Stimulated activated CD4-positive, alpha-beta T cell treated with anti-CD3 and anti-CD28 coated beads, Interleukin-2, amount 100 ng/mL, for 4 hours (primary cell): ENCODE measurements at regions not wholly inside any gene's neighbourhood (a gene's known extent, or its start where the extent isn't known, plus 50 kb on each side); places are given as distances from the start of the nearest gene placed in this dataset.
A peak's percentile ranks its signal among the peaks of the same experiment; 100 is the strongest.

ENCODE experiments used
- DNase-seq: peaks from one replicate; pipeline ENCODE4 v3.0.0-alpha.2; 2020; ENCODE audit warnings: low read depth

DNA sequence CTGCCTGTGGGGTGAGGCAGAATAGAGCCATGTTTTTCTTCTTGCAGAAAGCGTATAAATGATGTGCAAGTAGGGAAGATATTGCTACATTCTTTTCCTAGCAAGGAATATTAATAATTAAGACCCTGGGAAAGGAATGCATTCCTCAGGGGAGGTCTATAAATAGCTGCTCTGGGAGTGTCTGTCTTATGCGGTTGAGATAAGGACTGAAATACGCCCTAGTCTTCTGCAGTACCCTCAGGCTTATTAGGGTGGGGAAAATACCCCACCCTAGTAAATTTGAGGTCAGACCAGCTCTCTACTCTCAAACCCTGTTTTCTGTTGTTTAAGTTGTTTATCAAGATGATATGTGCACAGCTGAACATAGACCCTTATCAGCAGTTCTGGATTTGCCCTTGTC, 155.9 kb upstream of the HMCN1 start:
- DNase-seq: no peak

DNA sequence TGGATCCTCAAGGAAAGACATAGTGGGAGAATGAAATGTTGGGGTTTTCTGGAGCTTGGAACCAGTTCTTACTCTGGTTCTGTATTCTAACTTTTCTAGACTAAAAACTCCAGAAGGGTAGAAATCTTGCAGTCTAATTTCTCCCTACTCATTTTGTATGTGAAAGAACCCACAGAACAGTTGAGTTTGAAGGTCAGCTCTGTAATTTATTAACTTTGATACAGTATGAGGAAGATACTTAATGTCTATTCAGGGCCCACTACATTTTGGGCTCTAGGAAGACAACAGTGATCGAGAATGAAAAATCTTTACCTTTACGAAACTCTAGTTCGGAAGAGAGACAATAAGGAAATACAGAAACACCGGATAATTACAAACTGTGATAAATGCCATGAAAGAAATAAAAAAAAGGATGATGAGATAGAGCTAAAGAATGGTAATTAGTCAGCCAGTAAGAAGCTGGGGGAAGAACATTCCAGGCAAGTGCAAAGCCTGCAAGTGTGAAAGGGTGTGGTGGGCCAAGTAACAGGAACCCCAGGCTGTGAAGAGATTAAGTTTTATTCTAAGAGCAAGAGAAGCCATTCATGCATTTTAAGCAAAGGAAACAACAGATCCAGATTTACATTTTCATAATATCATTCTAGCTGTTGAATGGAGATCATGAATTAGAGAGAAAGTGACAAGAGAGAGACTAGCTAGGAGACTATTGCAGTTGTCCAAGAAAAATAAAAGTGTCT, 159.9 kb upstream of the HMCN1 start:
- DNase-seq: no peak

DNA sequence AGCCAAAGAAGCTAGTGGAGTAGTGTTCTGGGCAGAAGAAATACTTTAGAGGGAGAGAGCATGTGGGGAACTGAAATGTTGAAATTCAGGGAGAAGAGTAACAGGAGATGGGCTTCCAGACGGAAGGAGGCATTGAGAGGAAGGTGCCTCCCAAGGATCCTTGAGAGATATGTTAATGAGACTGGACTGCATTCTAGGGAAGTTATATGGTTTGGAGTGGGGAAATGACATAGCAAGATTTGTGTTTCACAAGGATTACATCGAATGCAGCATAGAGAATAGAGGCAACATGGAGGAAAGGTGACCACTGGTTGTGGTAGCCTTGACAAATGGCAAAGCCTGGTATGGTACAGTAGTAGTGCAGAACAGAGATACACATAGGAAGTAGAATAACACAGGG, 160.5 kb upstream of the HMCN1 start:
- no peak for DNase-seq

DNA sequence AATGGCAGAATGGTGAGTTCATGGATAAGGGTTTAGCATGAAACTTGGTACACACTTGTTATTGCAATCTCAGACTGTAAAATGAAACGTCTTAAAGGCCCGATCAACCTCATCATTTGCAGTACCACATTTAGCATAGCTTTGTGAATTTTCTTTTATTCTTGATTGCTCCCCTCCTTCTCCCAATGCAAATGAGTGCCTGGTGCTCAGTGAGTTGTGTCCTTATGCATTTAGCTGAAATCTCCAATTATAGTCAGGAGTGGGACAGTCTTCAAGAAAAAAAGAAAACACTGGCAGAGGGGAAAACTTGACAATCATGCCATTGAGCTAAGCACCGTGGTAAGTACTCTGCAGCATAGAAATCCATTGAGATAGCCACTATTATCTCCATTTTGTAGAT, 161.0 kb upstream of the HMCN1 start:
- DNase-seq: no peak

DNA sequence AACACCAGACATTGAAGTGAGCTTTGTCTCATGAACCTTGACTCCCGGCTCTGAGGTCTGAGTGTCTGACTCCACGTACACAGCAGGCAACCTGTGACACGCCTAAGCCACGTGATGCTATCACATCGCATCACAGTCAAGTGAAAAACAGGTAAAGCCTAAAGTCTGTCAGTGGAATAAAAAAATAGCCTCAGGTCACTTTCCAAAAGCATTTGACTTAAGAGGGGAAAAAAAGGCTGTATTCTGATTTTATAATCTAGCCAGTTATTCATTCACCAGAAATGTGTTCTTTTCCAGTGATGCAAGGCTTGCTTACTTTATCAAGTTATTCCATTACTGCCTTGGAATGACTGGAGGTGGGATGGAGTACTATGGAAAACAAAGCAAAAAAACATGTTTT, 163.2 kb upstream of the HMCN1 start:
- no peak for DNase-seq

DNA sequence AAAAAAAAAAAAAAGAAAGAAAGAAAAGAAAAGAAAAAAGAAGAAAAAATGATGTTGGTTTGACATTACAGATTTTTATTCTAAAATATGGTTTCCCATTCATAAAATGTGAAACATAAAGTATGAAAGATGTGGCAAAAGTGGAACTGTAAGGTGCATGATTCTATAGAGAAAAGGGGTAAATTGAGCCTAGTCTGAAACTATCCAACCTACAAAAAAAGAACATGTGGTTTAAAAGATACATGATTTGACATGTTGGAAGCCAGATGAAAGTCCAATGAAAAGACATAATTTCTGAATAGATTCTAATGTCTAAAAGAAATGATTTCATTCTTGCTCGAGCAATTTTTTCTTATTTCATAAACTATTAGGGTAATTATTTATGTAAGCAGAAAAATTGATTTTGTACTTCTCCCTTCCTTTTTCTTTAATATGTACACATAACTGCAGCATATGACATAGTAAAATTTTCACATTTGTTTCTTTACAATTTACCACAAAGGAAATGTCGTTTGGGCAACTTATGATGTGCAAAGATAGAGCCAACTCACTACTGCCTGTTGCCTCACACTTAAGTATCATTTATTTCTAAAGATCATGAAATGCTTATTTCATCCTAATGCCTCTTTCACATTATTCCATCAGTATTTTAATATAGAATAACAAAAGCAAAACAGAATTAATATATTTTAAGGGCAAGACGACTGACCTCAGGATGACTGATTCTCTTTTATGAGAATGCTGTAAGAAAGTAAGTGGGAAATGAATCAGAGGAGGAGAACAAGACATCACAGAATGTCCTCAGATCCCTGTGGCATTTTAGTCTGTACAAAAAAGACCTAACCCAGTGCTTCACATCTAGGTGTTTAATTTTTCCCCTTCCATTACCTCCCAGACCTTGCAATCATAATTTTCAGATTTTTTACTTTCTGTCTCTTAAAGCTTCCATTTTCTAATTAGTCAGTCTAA, 165.8 kb upstream of the HMCN1 start:
- no peak for DNase-seq

DNA sequence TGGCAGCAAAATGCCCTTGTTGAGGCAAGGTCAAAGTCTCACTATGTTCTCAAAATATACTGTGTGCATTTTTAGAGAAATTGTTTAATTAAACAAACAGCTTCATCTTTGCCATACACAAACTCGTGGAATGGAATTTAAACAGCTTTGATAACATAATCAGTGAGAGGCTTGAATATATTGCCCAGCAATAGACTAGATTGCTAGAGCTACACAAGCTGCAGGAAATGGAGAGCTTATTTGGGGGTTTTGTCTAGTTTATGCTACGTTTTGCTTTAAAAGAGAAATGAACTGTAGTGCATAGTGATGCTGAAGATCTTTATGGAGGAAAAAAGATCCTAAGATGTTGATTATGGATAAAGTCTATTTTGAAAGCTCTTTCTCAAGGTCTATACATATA, 166.8 kb upstream of the HMCN1 start:
- DNase-seq: no peak

DNA sequence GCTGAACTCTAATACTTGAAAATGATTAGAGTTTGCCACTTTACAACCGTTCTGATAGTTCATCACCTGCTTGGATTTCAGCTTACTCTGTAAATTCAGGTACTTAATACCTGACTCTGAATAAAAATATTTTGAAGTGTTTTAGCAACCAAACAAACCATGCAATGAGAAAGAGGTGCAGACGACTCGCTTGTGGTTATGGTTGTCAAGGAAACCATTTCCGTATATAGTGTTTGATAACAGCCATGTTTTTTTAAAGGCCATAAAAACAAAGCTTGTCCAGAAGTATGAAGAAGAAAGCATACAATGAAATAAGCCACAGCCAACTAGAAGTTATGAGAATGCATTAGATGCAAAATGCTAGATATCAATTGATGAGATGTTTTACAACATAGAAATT, 167.2 kb upstream of the HMCN1 start:
- peak; percentile 22 for DNase-seq

DNA sequence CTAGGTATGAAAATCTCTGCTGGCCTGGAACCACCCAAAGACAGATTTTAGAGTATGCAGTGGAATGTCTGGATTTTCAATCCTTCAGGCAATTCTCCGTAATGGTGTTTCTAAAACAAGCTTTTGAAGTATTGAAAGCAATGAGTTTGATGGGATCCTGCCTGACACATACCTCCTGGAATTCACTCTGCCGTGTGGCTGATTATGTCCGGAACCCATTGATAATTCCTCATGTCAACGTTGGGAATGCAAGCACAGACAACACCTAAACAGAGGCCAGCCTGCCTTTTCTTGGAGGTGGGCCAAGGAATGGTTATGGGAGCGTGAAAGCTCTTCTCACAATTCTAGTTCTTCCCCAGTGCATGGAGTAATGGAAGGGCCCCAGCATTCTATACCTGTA, 168.9 kb upstream of the HMCN1 start:
- no peak for DNase-seq

DNA sequence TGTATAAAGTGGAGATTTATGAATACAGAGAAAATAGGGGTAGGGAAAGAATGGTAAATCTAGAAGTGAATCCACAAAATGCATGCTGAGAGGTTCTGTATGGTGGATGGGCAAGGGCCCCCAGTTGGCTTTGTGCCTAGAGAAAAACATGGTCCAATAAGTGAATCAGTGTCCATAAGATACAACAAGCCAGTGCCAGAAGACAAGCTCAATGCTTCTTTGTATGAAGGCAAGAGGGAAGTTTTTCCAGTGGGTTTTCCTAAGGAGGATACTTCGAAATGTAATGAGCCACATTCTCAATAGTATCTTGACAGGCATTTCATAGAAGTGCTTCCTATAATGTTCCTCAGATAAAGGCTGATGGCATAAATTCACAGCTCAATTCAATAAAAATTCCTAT, 169.4 kb upstream of the HMCN1 start:
- no peak for DNase-seq

DNA sequence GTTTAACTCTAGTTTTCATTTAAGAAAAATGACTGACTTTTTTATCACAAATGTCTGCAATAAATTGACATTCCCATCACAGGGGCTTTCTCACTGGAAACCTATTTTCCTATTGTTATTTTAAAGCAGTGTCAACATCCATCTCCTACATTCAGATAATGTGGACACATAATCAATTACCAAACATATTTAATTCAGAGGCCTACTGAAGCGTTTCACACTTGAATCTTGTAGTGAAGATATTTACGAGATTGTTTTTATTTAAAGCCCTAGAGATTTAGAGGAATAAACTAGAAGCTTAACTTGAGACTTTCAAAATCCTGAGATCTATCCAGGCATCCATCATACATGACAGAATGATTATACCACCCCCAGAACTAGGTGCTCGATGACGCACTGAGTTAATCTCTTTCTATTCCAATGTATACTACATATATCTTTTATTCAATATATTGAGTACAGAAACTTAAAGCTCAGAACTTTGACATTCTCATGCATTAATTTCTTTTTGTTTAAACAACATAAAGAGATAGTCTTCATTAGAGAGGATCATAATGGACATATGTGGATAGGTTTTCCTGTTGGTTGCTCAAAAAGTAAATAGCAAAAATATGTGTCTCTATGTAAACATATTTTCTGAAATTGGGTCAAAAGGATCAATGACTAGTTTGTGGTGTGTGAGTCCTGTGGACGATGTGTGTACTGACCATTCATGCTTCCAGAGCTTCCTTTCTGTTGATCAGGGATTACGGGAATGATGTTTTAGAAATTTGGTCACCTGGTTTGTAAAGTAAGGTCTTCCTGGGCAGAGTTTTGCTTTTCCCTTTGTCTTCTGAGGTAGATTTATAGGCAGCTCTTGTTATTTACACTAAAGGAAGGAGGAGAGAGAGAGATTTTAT, 171.5 kb upstream of the HMCN1 start:
- no peak for DNase-seq

DNA sequence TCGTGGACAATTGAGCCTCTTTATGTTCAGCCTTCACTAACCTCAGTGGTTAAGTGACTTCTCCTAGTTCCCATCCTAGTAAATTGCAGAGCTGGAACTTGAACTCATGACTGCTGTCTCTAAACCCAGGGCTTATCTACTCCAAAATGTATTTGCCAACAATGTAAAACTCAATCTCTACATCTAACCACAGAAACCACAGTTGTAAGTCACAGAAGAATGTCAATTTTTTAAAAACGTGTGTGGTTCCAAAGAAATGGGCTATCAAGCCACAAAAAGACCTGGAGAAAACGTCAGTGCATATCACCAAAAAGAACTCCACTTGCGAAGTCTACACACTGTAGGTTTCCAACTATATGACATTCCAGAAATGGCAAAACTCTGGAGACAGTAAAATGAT, 172.6 kb upstream of the HMCN1 start:
- DNase-seq: no peak

DNA sequence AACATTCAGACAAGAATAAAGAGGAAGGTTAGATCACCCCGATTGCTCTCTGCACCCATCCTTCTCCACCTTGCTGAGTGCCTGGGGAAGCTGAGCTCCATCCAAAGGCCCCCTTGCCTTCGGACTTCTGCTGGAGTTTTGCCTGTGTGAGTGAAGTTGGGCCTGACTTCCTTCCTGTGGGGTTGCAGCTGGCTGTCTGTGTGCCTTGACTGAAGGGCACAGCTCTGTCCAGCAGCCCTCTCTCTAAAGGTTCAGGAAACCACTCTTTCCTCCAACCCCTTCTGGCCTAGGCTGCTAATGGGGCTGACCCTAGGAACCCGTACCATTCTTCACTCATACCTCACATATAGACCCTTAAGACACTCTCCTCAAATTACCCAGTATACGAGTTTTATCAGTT, 173.4 kb upstream of the HMCN1 start:
- DNase-seq: no peak

DNA sequence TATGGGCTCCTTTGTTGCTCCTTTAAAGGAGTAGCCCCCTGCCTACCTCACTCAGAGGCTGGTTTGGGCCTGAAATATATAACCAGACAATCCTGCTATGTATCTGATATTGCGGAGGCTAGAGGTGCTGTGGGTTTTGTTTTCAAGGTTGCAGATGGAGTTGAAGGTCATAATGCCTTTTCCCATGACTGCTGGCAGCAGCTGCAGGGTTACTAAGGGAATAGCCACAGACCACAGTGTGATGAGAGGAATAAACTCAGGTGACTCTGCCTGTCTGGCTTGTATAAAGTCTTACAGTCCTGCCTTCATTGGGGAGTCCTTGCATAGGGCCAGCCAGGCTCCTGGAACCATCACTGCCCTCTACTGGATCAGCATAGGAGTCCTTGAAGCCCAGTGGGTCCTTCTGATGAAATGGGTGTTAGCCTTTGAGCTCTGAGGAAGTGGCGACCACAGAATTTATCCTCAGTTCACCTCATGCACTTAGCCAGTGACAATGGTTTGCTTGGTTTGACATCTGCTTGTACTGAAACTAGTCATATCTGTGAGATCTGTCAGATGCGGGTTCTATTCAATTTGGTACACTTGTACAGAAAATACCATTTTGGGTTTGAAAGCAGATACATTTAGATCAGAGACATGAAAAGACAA, 174.4 kb upstream of the HMCN1 start:
- DNase-seq: no peak

DNA sequence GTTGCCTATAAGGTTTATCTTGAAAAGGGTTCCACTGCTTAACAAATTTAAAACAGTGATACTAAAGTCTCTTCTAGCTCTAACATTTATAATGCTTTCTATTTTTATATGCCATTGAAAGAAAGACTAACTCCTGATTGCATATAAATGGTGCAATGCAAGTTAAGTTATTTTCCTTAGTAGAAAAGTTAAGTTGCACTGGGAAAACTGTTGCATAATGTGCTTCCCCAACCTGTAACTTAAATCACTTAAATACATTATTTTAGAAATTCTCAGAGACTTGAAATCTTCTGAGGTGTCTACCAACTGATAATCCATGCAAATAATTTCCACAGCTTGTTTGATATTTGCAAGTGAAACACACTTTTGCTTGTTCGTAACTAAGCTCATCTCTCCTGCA, 175.0 kb upstream of the HMCN1 start:
- no peak for DNase-seq

DNA sequence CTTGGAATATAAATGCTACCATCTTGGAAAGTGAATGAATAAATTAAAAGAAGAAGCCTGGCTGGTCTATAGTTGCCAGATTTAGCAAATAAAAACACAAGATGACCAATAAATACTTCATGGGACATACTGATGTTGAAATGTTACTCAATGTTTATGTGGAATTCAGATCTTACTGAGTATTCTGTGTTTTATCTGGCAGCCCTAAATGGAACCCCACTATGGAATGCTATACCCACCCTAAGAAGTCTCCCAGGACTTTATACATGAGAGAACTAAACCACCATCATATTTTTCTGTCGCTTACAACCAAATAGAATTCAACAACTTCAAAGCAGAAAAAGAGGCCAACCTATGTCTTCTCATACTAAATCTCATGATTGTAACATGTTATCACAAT, 177.6 kb upstream of the HMCN1 start:
- no peak for DNase-seq

DNA sequence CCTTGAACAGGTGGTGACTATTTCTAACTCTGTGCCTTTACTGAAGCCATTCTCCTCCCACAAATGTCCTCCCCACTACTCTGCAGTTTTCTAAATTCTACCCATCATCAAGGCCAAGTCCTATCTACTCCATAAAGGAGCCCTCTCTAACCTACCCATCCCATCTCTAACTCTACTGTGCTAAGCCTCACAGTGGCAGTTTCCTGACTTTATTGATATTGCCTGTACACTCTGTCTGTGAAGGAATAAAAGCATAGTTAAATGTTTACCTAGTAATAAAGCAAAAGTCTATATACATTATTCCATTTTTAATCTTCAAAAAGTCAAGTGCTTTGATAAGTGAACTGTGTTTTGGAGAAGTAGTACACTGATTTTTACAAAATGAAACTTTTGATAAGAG, 178.4 kb upstream of the HMCN1 start:
- DNase-seq: no peak

DNA sequence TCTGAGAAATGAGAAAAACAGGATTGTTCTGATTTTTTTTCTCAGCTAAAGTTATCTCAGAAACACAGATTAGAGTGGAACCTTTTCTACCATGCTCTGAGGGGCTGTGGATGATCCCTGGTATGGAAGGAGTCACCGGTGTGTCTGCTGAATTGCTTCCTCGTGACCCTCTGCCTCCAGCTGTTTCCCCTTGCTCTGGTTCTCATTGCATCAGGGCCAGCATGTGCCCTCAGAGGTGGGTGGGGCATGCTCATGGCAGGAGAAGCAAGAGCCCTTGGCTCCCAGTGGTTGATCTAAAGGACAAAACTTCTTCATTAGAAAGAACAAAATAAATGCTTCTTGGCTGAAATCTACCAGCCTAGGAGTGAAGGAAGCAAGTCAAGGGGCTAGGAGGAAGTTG, 183.2 kb upstream of the HMCN1 start:
- no peak for DNase-seq

DNA sequence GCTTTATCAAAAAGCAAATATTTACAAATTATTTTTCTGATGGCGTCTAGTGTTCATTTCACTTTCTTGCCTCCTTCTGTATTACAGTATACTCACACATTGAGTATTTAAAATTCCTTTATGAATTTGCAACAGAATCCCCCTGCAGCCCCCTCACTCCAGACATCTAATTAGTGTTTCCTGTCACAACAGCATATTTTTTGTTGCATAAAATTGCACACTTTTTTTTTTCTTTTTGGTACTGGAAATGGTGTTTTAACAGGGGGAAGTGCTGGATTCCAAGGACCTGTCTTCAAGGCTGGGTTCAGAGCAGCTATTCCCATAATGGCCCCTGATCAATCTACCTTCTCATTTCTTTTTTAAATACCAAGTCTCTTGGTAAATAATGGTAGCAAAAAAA, 184.3 kb upstream of the HMCN1 start:
- DNase-seq: no peak

DNA sequence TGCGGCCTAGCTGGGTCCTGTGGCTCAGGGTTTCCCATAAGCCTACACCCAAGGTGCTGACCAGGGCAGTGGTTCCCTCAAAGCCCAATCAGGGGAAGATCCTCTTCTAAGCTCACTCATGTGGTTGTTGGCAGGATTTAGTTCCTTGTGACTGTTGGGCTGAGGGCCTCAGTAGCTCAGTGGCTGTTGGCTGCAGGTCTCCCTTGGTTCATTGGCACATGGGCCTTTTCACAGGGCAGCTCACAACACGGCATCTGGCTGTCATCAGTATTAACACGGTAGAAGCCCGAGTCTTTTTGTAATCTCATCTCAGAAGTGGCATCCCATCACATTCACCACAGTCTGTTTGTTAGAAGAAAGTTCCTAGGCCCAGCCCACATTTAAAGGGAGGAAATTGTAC, 188.2 kb upstream of the HMCN1 start:
- DNase-seq: no peak

DNA sequence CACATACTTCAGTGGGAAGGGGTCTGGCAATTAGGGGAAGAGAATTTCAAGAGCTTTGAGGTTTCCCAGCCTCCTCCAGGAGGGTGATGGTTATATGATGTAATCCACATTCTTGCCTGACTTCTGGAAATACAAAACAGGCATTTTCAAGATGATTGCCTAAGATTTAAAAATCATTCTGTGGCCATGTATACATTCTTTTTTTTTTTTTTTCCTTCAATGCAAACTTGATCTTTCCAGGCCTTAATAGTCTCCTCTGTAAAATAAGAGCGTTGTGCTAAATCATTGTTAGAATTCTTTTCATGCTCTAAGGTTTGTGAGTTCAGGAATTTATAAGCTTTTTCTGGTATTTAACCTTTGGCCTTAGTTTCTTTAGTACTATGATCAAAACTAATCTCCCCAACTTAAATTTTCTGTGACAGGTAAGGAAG, 192.3 kb upstream of the HMCN1 start:
- DNase-seq: no peak

DNA sequence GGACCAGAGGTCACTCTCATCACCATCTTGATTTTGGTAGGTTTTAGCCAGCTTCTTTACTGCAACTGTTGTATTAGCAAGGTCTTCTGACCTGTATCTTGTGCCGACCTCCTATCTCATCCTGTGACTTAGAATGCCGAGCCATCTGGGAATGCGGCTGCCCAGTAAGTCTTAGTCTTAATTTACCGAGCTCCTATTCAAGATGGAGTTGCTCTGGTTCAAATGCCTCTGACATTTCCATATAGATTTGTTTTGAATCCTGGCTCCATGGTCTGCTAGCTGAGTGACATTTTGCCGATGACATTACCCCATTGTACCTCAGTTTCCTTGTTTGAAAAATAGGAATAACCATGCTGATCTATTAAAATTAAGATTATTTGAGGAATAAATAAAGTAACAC, 193.9 kb upstream of the HMCN1 start:
- DNase-seq: no peak
